Upper lobe of left lung (tissue), 4 donors: ENCODE measurements at regions not wholly inside any gene's neighbourhood (a gene's known extent, or its start where the extent isn't known, plus 50 kb on each side); places are given as distances from the start of the nearest gene placed in this dataset.

Experiments
- CTCF ChIP-seq, 6 experiments: fragments of 450-650 bp in 4 of 6; fragments of 200-600 bp in 2 of 6; sonication (generic) in 2 of 6; IDR thresholded peaks; one replicate each; pipeline ENCODE4 v1.5.1; 2016 to 2019; ENCODE audit warnings: antibody characterized with exemption in 6 of 6
- EP300 ChIP-seq, 4 donors: sonication (generic); formaldehyde crosslinking; IDR thresholded peaks; one replicate each; pipeline ENCODE4 v1.5.1; 2017; ENCODE audit warnings: antibody characterized with exemption in 4 of 4, control low read depth in 2 of 4
- POLR2A ChIP-seq, 4 donors: fragments of 450-650 bp; IDR thresholded peaks; one replicate each; pipeline ENCODE4 v1.5.1; 2016 to 2017; ENCODE audit warnings: antibody characterized with exemption in 4 of 4, mild to moderate bottlenecking in 2 of 4
- POLR2AphosphoS5 ChIP-seq, 2 donors: sonication (generic); formaldehyde crosslinking; IDR thresholded peaks; one replicate each; pipeline ENCODE4 v1.5.1; 2017; ENCODE audit warnings: antibody characterized with exemption in 2 of 2

GRCh38 chr21:31543191-31543590, 116.3 kb upstream of the SOD1 start:
- TF ChIP-seq CTCF (IDR thresholded peaks at IDR 0.05) (no peak), POLR2A (IDR thresholded peaks at IDR 0.05) (no peak), POLR2AphosphoS5 (IDR thresholded peaks at IDR 0.05) (no peak), EP300 (IDR thresholded peaks at IDR 0.05) (no peak)
